RCC 7860 (cell line): ENCODE measurements at regions not wholly inside any gene's neighbourhood (a gene's known extent, or its start where the extent isn't known, plus 50 kb on each side); places are given as distances from the start of the nearest gene placed in this dataset.

Source experiments
- DNase-seq: peaks from one replicate; pipeline ENCODE4 v3.0.0-alpha.2; 2015; ENCODE audit warnings: low spot score
- FAIRE-seq: peaks from 2 replicates; lab custom pipeline; 2012; peaks lifted over from hg19 to GRCh38; lab: Jason Lieb, UNC

DNA sequence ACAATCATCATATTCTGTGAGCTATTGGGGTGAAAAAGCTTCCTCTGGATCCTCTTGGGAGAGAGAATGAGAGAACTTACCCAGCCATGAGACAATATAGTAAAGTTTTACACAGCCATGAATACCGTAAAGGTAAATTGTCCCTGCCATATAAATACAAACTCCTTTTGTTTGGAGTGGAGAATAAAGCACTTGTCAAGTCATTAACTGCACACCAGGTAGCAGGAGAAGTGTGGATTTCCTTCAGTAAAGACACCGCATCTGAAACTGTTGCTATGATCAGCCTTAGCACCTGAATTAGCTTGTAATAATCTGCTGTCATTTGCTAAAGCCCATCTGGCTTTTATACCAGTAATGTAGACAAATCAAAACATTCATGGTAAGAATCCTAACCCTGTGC, 336.6 kb upstream of the SLCO3A1 start:
- FAIRE-seq = no peak

DNA sequence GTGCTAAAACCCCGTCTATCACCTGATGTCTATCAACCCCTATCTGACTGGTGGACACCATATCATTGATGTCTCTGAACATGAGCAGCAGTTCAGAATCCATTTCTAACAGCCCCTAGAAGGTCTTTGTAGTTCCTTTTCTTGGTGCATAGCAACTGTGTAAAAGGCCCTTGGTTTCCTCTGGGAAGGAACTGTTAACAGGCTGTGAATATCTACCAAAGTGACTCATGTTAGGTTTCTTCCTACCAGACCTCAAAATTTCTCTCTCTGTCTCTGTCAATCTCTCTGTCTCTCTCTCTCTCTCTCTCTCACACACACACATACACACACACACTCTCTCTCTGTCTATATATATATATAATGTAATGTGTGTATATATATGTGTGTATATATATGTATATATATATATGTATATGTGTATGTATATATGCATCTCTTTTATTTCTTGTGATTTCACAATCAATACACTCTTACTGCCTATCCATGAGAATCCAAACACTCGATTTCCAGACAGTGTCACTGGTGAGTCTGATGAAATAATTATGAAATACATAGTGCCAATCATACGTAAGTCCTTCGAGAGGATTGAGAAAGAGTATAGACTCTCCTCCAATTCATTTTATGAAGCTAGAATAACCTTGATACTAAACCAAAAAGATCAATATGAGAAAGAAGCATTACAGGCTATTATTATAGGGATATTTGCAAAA, 335.9 kb upstream of the SLCO3A1 start:
- DNase-seq (peak; percentile 62), FAIRE-seq (peak; percentile 26)

More for the DNA sequence above, 336.6 kb upstream of the SLCO3A1 start:
- no peak for DNase-seq

DNA sequence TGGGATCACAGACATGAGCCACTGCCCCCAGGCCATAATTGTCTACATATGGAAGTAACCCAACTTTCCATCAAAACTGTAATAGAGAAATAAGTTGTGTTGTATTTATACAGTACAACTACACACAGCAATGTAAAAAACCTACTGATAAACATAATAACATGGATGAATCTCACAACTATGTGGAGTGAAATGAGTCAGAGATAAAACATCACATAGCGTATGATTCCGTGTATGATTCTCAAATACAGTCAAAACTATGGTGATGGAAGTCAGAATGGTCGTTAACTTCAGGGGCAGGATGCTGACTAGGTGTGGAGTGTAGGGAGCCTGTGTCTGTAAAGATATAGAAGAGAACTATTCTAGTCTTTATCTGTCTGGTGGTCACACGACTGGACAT, 332.7 kb upstream of the SLCO3A1 start:
- DNase-seq (peak; percentile 49), FAIRE-seq (no peak)

DNA sequence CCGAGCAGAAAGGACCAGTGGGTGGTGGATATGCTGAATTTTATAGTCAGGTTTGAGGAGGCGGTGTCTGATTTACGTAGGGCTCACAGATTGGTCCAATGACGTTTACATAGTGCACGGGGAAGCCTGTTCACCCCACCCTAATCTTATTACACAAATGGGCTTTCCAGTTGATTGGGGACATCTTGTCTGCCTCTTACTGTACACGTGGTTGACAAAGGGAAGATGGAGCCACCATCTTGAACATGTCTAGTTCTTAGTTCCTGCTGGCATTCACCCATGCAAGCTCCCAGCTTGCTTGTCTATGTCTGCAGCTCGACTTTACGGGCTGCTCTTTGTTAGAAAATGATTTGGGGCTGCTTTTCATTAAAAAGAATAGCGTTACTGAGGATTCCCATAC, 332.0 kb upstream of the SLCO3A1 start:
- DNase-seq = no peak
- no peak for FAIRE-seq

DNA sequence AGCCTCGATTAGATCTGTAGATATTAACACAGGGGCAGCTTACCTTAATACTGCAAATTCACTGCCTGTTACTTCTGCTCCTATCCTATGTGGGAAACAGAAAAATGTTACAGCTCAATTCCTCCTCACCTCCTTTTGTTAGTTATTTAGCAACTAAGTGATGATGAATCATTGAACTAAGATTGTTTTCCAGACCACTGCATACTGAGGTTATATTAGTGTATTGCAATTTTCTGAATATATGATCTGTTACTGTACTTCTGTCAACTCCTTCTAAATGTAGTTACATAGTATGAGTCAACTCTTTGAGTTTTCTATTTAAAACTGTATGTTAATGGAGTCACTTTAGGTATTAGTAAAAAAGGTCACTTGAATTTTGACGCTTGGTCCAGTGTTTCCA, 331.5 kb upstream of the SLCO3A1 start:
- FAIRE-seq (peak; percentile 97), DNase-seq (peak; percentile 90)

DNA sequence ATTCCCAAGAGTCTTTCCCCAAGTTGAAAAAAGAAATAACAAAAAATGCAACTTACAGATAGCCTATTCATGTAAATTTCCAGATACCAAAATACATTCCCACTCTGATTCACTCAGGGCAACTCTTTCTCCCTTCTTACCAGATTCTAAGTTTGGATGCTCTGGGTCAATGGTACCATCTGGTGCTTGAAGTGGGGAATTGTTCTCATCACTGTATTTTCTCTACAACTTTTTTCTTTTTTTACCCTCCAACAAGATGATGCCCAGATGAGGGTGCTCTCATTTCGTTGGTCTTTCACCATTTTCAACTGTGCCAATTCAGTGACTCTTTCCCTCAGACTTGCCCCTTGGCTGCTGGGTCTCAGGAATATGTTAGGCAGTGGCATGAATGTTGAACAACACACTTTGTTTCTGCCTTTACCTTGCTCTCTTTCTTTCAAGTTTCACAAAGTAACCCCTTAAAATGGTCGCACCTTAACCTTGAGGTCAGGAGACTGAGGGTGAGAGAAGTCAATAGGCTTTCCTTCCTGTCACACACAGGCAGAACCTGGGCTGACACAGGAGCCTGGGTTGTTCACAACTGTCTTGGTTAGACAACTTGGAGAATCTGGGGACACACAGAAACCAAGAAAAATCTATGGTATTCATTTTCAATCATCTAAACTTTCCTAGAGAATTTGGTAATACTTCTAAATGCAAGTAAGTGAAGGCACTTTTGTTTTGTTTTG, 330.7 kb upstream of the SLCO3A1 start:
- FAIRE-seq (peak; percentile 61), DNase-seq (peak; percentile 42)

DNA sequence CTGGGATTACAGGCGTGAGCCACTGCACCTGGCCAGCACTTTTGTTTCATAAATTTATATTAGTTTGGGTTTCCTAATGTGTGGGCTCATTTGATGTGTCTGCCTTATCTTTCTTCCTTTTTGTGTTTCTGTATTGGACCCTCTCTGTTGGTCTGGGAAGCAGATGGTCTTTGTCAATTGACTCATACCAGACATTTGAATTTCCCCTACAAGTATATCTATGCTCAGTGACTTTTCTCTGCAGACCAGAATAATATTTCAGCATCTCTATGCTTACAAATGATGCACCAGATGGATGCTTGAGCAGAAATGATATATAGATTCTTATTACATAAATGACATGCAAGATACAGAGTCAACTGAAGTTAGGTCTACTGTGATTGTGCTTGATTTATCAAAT, 329.9 kb upstream of the SLCO3A1 start:
- DNase-seq = no peak
- FAIRE-seq = no peak

DNA sequence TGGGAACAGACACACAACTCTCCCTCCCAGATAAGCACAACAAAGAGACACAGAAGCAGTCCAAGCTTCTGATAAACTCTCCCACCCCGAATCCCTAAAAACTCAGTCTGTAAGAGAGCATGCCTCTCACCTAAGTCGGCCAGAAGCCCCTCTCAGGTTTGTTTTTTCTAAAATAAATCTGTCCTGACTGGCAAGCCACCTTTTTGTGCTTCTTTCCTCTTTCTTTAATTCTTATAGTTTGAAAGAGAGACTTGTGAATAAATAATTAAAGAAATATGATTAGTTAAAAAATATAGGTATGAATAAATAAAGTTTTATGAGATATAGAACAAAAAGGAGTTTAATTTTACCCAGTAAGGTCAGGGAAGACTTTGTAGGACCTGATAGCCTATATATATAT, 329.0 kb upstream of the SLCO3A1 start:
- DNase-seq = no peak
- no peak for FAIRE-seq

DNA sequence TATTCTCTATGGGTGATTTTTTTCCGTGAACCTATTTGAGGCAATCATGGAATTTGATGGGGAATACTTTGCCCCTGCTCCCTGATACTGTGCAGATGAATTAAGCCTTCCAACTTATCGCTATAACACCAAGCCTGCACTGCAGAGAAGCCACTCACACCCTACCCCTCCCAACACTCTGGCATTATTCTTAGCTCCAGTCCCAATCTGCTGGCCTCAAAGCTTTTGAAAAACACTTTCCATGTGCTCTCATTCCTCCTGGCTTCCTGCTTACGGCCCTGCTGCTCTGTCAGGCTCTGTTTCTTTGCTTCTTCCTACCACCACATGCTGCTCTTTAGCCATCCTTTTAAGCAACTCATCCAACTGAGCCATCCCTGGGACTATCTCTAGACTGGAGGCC, 327.8 kb upstream of the SLCO3A1 start:
- DNase-seq = no peak
- FAIRE-seq = no peak

DNA sequence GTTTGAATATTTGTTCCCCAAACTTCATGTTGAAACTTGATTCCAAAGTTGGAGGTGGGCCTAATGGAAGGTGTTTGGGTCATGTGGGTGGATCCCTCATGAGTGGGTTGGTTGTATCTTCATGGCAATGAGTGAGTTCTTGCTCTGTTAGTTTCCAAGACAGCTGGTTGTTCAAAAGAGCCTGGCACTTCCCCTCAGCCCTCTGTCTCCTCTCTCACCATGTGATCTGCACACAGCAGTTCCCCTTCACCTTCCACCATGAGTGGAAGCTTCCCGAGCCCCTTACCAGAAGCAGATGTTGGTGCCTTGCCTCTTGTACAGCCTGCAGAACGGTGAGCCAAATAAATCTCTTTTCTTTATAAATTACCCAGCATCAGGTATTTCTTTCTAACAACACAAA, 327.1 kb upstream of the SLCO3A1 start:
- no peak for DNase-seq
- FAIRE-seq = no peak

DNA sequence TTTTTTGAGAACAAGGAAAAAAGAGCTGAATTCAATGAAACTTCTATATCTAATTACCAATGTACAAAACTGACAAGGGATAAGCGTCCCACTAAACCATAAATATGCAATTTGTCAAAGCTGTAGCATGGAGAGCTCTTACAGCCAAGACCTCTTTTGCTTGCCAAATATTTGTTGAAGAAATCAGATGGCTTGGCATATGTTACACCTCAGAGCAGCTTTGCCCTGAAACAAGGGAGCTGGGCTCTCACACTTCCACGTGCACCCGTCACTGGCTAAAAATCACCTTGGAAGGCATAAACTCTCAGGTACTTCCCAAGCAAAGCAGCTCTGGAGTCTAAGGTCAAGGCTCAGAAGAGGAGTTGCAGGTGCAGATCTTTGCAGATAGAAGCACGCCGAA, 324.7 kb upstream of the SLCO3A1 start:
- no peak for FAIRE-seq

DNA sequence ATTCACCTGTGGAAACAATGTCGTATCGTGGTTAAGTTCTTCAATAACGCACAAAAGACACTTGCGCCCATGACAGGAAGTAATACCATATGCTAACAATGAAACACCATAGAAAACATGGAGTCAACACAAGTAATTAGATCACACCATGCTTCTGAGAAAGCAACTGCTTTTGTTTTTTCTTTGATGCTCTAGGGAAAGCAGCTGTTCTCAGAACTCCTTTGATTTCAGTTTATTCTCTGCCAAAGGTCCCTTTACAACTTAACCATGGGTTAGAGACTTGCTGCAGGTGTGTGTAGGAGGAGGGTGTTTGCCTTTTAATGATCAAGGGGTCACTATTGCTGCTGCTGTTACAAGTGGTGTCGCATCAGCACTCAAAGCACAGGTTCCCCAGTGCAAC, 324.0 kb upstream of the SLCO3A1 start:
- FAIRE-seq (no peak), DNase-seq (no peak)

More for the DNA sequence above, 324.7 kb upstream of the SLCO3A1 start:
- no peak for DNase-seq

DNA sequence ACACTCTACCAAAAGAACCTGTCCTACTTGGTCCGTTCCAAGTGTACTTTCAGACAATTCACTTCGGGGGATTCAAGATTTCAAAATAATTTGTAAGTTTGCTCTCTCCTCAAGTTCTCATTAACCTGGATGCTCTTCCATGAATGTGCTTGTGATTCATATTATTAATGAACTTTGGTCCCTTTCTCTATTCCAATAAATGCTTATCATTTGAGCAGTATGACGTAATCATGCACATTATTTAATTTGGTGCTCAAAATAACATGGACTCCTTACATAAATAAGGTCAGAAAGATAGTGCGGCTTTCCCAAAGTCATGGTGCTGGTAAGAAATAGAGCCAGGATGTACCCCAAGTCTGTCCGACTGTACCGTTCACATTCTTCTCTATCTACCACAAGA, 323.2 kb upstream of the SLCO3A1 start:
- DNase-seq = no peak
- FAIRE-seq = no peak

DNA sequence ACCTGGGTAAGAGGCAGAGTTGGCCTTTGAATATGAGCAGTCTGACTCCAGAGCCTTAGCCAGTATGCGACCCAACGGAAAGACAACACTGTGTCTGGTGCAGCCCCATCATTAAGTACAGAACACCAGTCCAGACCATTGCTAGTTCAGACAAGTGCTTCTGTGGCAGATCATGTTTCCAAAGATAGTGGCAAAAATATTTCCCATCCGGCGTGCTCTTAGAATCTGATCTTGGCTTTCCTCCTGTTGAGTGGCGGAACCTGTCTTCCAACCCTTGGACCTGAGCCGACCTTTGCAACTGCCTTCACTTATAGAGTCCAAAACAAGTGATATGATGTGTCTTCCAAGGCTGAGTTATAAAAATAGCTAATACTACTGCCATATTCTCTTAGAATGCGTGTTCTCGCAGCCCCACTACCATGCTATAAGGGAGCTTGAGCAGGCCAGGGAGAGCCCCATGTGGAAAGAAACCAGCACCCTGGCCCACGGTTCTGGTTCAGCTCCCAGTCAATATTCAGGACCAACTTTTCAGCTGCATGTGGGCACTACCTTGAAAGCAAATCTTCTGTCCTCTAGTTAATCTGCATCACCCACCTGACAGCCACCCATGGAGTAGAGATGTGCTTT, 322.4 kb upstream of the SLCO3A1 start:
- FAIRE-seq = no peak
- no peak for DNase-seq

DNA sequence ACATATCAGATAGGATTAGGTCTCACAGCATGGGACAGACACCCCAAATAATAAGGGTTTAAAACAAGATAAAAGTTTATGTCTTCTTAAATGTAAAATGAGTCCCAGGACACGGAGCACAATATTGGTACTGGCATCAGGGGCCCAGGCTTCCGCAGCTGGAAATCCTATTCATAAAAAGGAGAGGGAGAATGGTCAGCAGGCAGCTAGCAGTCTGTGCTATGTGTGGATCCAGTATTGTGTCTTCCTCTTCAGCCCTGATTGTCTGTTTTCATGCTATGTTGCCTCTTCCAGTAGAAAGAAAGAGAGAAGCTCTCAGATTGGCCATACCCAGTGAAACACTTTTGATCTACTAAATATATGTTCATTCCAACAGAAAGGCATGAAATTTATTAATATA, 319.3 kb upstream of the SLCO3A1 start:
- no peak for DNase-seq
- no peak for FAIRE-seq

DNA sequence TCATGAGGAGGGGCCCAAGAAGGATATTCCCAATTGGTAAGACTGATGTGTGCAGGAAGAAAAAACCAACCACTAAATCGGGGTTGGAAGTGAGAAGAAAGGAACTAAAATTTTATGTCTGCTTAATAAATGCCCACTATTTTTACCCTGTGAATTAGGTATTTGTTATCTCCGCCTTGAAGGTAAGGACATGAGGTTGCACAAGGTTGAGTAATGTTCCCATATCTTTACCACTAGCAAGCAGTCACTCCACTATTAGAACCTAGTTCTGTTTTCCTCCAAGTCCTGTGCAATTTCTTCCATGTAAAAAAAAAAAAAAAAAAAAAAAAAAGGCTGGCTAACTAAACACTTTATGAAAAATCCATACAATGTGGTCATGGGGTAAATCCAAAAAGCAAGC, 318.5 kb upstream of the SLCO3A1 start:
- FAIRE-seq (no peak), DNase-seq (no peak)

DNA sequence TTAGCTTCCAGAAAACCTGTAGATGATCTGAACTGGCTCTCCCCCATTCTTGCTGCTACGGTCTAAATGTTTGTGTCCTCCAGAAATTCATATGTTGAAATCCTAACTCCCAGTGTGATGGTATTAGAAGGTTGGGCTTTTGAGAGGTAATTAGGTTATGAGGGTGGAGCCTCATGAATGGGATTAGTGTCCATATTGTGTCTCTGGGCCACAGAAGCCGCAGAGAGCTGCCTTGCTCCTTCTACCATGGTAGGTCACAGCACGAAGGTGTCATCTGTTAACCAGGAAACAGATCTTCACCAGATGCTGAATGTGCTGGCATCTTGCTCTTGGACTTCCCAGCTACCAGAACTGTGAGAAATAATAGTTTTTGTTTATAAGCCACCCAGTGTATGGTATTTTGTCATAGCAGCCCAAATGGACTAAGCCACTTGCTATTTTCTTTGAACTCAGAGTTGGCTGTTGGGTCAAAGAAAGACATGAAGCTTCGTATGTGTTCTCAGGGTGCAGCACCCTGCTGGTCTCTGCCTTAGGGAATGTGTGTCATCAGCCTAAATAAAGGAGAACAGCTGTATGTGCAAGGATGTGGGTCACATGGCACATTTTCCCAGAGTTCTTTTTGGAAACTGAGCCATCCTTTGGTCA, 317.5 kb upstream of the SLCO3A1 start:
- DNase-seq (no peak), FAIRE-seq (no peak)

DNA sequence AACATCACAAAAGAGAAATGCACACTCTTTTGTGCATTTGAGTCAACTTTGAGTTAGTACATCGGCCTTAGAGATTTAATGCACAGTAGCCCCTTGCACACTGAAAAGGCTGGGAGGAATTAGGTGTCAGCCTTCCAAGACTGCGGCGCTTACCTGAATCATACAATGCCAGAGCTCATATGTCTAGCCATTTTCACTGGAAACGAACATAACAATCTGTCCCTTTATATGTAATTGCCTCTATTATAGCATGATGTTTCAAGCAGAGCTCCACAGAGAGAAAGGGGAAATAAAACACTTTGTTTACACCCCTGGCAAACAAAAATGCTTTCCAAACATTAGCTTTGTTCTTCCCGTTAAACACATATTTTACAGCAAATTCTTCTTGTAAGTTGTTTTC, 315.7 kb upstream of the SLCO3A1 start:
- DNase-seq = no peak
- no peak for FAIRE-seq

DNA sequence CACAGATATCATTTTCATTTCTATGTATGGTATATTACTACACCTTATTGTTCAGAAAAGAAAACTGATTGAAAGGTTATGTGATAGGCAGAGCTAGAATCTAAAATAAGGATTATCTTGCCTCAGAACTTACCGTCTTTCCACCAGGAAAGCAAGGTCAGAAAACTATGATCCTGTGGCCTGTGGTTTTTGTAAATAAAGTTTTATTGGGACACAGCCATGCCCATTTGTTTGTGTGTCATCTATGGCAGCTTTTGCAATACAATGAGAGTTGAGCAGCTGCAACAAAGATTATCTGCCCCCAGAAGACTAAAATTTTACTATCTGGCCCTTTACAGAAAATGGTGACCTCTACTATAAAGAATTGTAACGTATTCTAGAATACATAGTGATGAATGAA, 314.7 kb upstream of the SLCO3A1 start:
- FAIRE-seq (no peak), DNase-seq (no peak)

DNA sequence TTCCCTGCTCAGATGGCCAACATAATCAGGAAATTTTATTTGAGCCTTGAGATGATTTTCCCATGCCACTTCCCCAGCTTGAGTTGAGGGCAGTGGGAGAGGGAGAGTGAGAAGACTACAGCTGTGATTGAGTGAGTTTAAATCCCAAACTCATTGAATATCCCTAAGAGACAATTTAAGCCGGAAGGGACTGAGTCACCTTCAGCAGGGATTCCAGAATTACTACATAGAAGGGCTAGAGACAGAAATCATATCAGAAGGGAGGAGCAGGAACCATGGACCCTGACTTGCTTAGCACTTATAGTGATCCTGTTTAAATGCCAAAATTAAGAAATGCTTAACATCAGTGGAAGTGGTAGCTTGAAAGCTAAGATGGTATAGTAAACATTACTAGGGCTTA, 312.2 kb upstream of the SLCO3A1 start:
- FAIRE-seq (no peak), DNase-seq (no peak)

DNA sequence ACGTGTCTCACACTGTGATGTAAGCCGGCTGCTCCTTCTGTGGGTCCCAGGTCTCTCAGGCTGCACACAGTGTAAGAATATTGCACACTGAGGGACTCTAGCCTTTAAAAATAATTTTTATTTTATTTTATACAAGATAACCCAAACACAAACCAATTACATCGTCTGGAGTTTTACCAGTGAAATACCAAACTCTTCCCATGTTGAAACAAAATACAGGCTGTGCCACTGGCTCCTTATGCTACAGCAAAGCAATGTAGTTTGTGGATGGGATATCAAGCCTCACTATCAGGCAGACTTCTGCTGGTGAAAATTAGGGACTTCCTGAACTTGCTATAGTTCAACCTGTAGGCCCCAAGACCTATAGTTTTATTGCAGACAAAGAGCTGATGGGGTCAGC, 311.3 kb upstream of the SLCO3A1 start:
- no peak for DNase-seq

DNA sequence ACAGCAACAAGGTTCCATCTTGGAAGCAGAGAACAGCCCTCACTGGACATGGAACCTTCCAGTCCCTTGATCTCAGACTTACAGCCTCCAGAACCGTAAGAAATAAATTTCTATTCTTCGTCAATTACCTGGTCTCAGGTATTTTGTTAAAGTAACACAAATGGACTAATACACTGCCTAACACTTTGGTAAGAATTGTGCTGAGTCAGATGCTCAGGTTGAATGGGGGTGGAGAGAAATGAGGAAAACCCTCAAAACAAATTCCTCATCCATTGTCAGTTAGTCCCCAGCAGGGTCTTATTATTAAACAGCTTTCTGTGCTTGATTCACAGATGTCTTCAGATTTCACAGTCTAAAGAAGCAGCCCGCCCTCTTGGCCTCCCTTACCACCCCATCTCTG, 306.2 kb upstream of the SLCO3A1 start:
- no peak for FAIRE-seq

More for the DNA sequence above, 311.3 kb upstream of the SLCO3A1 start:
- no peak for FAIRE-seq

More for the DNA sequence above, 306.2 kb upstream of the SLCO3A1 start:
- no peak for DNase-seq
